ENCODE measurements at regions not wholly inside any gene's neighbourhood (a gene's known extent, or its start where the extent isn't known, plus 50 kb on each side); places are given as distances from the start of the nearest gene placed in this dataset.

- TF ChIP-seq CTCF (IDR thresholded peaks at IDR 0.05; ENCODE audit: low read depth, low read length, poor library complexity, severe bottlenecking): no peak
- no peak for TF ChIP-seq EZH2phosphoT487 (IDR thresholded peaks at IDR 0.05; ENCODE audit: borderline replicate concordance, low read length)
Observed at GRCh38 chr9:82487935-82488312, 499.4 kb downstream of the SPATA31D1 start.

Measured in DOHH2 (cell line).